Adrenal gland (tissue), 9 donors: ENCODE measurements at regions not wholly inside any gene's neighbourhood (a gene's known extent, or its start where the extent isn't known, plus 50 kb on each side); places are given as distances from the start of the nearest gene placed in this dataset.

Source experiments
- DNase-seq, 7 donors: peaks; one replicate each; pipeline ENCODE4 v3.0.0-alpha.2; 2019 to 2020
- H3K27ac ChIP-seq, 5 donors: fragments of 200-600 bp; sonication (generic) in 4 of 5; 1 replicate in 3 of 5; 2 replicates in 2 of 5; pipeline versions ENCODE4 v1.5.1 to v1.8.0; 2016 to 2020; ENCODE audit warnings: mild to moderate bottlenecking in 1 of 5
- H3K27me3 ChIP-seq: fragments of 200-600 bp; 2 replicates; pipeline ENCODE4 v1.8.0; 2021
- H3K36me3 ChIP-seq, 2 donors: fragments of 200-600 bp; replicated peaks in 1 of 2; 1 replicate in 1 of 2; 2 replicates in 1 of 2; pipeline versions ENCODE4 v1.5.1 to v1.8.0; 2018 to 2022
- H3K4me1 ChIP-seq, 2 donors: fragments of 200-600 bp; replicated peaks in 1 of 2; 1 replicate in 1 of 2; 2 replicates in 1 of 2; pipeline versions ENCODE4 v1.5.1 to v1.8.0; 2018 to 2021
- H3K4me3 ChIP-seq, 4 donors: fragments of 200-600 bp; sonication (generic) in 3 of 4; one replicate each; pipeline ENCODE4 v1.5.1; 2016 to 2018
- H3K9me3 ChIP-seq, 3 donors: fragments of 200-600 bp; sonication (generic) in 1 of 3; replicated peaks in 1 of 3; 1 replicate in 2 of 3; 2 replicates in 1 of 3; pipeline versions ENCODE4 v1.5.1 to v1.8.0; 2016 to 2021
- CTCF ChIP-seq, 6 experiments: fragments of 450-650 bp in 4 of 6; fragments of 200-600 bp in 2 of 6; sonication (generic) in 1 of 6; IDR thresholded peaks; 1 replicate in 5 of 6; 2 replicates in 1 of 6; pipeline versions ENCODE4 v1.5.1 to v1.8.0; 2016 to 2021; ENCODE audit warnings: antibody characterized with exemption in 6 of 6, mild to moderate bottlenecking in 2 of 6, moderate library complexity in 1 of 6
- POLR2A ChIP-seq, 2 donors: fragments of 450-650 bp; IDR thresholded peaks; one replicate each; pipeline ENCODE4 v1.6.1; 2017; ENCODE audit warnings: antibody characterized with exemption in 2 of 2, mild to moderate bottlenecking in 2 of 2, moderate library complexity in 1 of 2
- WGBS, 4 donors: extraction: QIAGEN DNeasy Blood & Tissue Kit in 2 of 4; methylation state at CpG; one replicate each; pipeline versions ENCODE4 v1.1.5 to v1.1.7; 2013 to 2017; 5-methylcytosine and 5-hydroxymethylcytosine counted together
- intact Hi-C, 2 donors: fragments of 100-400 bp; cut with DNase I; formaldehyde crosslinking; loops; one replicate each; pipeline versions ENCODE4 v1.14.1 to v1.15.0; 2022 to 2023
- donor health status: healthy with polysubstance abuse.
- donor health status: Bipolar disorder and iron deficiency.
- donor health status: DM: yes; HTN: yes; CAD: no.
- donor health status: DM: no; HTN: no; CAD: no.
- donor health status: DM: no; HTN: no; CAD: no.

- Histone ChIP-seq H3K27me3 (no peaks in the 10 kb centered on the region), H3K4me1 (no peaks in the 10 kb centered on the region), H3K27ac (peak overlapping the region in 1 of 5 donors; percentile 8), H3K9me3 (no peaks in the 10 kb centered on the region), H3K4me3 (no peak overlapping the region), H3K36me3 (no peaks in the 10 kb centered on the region)
- DNase-seq = peak in 4 of 7 donors; percentile 26 to 61 (median 36)
- TF ChIP-seq POLR2A (IDR thresholded peaks at IDR 0.05) = no peak
- peak in 5 of 6 experiments; percentile 6 to 38 (median 25) for TF ChIP-seq CTCF (IDR thresholded peaks at IDR 0.05)
- intact Hi-C loops = no loop called here
- 13 to 35% (median 31%) methylated on average over 8 of the region's 8 CpGs for WGBS, 4 donors
Observed at GRCh38 chr12:3342051-3342450, 149.0 kb upstream of the PRMT8 start.

- no peaks in the 10 kb centered on the region for H3K4me1 ChIP-seq
- intact Hi-C loops = no loop called here
Observed at GRCh38 chr12:3348055-3348454, 142.9 kb upstream of the PRMT8 start.

DNA sequence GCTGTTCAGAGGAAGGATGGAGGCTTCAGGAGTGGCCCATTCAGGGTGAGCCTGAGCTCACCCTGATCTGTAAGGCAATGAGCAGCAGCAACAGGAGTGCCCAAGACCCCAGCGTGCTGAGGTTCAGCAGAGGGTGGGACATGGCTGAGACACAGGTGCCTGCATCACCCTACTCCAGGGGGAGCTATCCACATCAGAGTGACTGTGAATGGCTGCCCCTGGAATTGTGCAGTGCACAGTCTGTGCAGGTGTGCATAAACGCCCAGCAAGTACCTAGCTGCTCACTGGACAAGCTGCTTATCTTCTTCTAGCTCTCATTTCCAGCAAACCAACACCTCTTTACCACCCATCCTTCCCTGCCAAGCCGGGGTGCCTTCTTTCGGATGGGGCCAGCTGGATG is 140.6 kb upstream of the PRMT8 start:
- Histone ChIP-seq H3K4me1 (no peaks in the 10 kb centered on the region), H3K4me3 (no peak overlapping the region), H3K9me3 (no peaks in the 10 kb centered on the region), H3K36me3 (no peaks in the 10 kb centered on the region), H3K27me3 (no peaks in the 10 kb centered on the region), H3K27ac (no peak overlapping the region)
- intact Hi-C loops = no loop called here
- WGBS, 4 donors = 73 to 84% (median 77%) methylated on average over 4 of the region's 4 CpGs
- DNase-seq = no peak
- TF ChIP-seq CTCF (IDR thresholded peaks at IDR 0.05) = no peak
- no peak for TF ChIP-seq POLR2A (IDR thresholded peaks at IDR 0.05)

More at GRCh38 chr12:3348055-3348454, 142.9 kb upstream of the PRMT8 start:
- DNase-seq = no peak
- Histone ChIP-seq H3K27me3 (no peaks in the 10 kb centered on the region), H3K36me3 (no peaks in the 10 kb centered on the region), H3K9me3 (no peaks in the 10 kb centered on the region), H3K4me3 (no peak overlapping the region), H3K27ac (no peak overlapping the region)
- WGBS, 4 donors = 83 to 93% (median 88%) methylated on average over 5 of the region's 5 CpGs
- no peak for TF ChIP-seq POLR2A (IDR thresholded peaks at IDR 0.05)
- TF ChIP-seq CTCF (IDR thresholded peaks at IDR 0.05) = no peak

GRCh38 chr12:3351731-3352130 is 139.3 kb upstream of the PRMT8 start:
- H3K4me1 ChIP-seq = no peaks in the 10 kb centered on the region
- 63 to 91% (median 89%) methylated on average over 4 of the region's 4 CpGs for WGBS, 4 donors
- TF ChIP-seq POLR2A (IDR thresholded peaks at IDR 0.05) (no peak), CTCF (IDR thresholded peaks at IDR 0.05) (no peak)
- DNase-seq = no peak
- no peaks in the 10 kb centered on the region for H3K27me3 ChIP-seq
- no peaks in the 10 kb centered on the region for H3K9me3 ChIP-seq
- H3K36me3 ChIP-seq = no peaks in the 10 kb centered on the region
- H3K27ac ChIP-seq = no peak overlapping the region
- no peak overlapping the region for H3K4me3 ChIP-seq
- intact Hi-C loops = no loop called here
